ENCODE measurements at regions not wholly inside any gene's neighbourhood (a gene's known extent, or its start where the extent isn't known, plus 50 kb on each side); places are given as distances from the start of the nearest gene placed in this dataset.

DNA sequence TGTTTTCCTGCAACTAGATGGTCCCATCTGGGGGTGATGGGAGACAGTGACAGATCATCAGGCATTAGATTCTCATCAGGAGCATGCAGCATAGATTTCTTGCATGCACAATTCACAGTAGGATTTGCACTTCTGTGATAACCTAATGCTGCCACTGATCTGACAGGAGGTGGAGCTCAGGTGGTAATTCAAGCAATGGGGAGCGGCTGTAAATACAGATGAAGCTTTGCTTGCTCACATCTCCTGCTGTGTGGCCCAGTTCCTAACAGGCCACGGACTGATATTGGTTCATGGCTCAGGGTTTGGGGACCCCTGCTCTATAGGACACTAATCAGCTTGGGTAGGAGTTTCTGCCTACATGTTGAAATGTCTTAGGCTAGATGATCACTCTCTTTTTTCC lies 320.0 kb downstream of the PRDM2 start:
- no peak for DNase-seq (ENCODE audit: low read depth, low spot score)
- no peak overlapping the region for H3K27ac ChIP-seq

DNA sequence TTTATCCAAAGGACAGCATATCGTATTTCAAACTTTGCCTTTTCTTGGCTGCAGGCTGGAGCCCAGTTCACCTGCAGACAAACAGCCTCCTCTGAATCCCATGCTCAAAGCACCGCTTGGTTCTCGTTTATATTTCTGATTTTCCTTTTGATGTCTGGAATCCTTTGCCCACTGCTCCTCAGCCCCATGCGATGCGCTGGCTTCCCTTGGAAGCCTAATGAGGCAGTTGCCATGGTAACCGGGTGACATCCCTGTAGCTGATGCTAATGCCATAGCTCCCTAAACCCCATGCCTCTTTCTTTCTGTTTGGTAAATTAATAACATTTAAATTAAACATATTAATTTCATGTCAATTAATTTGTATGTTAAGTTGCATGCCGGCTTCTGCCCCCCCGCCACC lies 327.1 kb downstream of the PRDM2 start:
- H3K27ac ChIP-seq = no peak overlapping the region
- DNase-seq (ENCODE audit: low read depth, low spot score) = no peak

DNA sequence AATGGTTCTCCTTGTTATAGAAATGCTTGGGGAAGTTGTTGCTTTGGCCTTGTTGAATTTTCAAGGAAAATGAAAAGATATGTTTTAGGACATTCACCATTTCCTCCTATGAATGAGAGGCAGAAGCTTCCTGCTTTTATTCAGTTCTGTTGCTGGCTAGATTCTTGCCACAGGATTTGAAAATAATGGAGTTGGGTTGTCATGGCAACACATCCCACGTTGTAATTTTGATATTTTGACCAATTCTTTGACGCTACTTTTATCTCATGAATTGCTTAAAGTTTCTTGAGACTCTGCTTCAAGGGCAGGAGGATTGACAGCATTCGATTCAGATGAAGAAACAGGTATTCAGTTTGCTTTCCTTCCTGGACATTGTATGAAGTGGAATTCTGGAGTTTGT lies 331.5 kb downstream of the PRDM2 start:
- H3K27ac ChIP-seq = no peak overlapping the region
- no peak for DNase-seq (ENCODE audit: low read depth, low spot score)

DNA sequence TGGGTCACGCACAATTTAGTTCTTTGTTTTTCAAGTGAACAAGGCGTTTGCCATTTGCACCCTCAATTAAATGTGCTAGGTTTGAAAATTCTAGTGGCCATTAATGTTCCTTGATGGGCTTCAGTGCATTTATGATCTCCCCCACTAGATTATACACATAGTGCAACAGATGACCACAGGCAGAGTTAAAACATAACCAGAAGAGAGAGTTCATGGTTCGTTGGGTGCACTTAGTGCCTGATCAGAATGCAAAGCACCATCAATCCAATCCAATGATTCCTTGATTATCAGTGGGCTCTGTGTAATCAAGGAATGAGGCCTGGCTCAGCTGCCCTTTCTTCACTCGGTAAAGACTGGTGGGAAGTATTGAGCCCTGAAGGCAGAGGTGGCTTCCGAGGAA lies 334.5 kb downstream of the PRDM2 start:
- no peak overlapping the region for H3K27ac ChIP-seq
- no peak for DNase-seq (ENCODE audit: low read depth, low spot score)

DNA sequence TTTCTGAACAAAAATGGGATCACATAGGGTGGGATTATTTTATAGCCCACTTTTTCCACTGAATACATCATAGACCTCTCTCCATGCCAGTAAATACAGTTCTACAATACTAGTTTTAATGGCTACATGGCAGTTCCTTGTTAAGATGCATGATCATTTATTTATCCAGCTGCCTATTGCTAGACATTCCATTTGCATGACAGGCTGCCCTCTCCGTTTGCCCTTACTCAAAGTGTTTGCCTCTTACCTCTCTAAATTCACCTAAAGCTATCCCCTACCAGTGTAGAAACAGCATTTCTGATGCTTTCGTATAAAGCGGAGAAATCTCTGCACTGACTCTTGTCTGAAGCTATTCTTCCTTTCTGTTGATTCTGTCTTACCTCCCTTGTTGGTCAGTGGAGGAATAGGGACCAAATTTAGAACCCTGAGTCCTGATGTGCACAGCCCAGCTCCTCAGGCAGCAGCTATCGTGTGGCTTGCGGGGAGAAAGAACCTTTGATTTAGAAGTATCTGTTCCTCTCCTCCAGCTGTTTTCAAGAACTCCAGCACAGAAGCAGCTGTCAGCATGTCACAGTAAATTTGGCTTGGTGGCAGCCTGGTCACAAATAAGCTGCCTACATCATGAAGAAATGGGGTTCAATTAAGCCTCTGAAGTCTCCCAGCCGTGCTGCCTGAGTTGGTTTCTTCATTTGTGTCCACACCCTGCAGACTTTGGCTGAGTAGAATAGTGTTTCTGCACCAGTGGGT lies 337.3 kb downstream of the PRDM2 start:
- no peak overlapping the region for H3K27ac ChIP-seq
- DNase-seq (ENCODE audit: low read depth, low spot score) = no peak

DNA sequence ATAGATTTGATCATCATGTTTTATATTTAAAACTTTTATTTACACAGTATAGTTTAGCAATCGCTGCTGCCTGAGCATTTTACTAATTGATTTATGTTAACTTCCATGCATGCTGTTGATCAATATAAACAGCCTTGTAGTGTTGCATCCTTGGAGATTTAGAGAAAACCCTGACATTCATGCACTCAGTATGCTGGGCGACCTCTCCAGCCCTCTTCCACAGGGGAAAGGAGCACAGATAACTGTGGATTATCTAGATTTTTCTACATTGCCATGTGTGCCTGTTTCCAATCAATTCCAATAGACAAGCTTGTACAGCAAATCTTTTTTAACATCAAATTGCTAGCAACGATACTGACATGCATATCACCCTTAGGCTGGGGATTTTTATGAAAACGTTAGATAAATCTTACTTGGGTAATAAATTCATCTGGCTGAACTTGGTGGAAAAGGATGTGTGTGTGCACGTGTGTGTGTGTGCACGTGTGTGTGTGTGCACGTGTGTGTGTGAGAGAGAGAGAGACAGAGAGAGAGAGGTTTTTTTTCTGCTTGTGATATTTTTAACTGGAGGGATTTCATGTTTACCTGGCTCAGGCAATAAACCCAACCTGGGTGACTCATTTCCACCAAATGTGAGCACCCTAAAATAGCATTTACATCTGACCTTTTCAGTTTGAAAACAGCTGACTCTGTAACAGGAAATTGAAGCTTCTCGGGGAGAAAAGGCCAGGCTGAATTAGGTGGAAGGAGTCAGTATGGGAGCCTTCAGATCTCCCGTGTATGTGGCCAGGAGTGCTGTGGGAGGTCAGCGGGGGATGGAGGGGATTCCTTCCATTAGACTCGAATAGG lies 339.8 kb downstream of the PRDM2 start:
- peak; percentile 12 for DNase-seq (ENCODE audit: low read depth, low spot score)

DNA sequence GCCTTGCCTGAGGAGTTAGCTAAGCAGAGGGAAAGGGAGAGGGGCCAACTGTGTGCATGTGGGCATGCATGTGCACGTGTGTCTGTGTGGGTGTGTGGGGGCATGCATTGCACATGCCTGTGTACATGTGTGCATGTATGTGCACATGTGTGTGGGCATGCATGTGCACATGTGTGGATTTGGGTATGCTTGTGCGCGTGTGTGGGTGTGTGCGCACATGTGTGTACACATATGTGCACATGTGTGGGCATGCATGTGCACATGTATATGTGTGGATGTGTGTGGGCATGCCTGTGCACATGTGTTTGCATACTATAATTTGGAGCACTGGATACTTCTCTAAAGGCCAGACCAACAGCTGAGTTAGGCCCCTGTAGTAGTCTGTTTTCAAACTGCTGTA lies 350.0 kb downstream of the PRDM2 start:
- H3K27ac ChIP-seq = no peak overlapping the region
- DNase-seq (ENCODE audit: low read depth, low spot score) = no peak

More for the DNA sequence above, 339.8 kb downstream of the PRDM2 start:
- H3K27ac ChIP-seq = no peak overlapping the region

DNA sequence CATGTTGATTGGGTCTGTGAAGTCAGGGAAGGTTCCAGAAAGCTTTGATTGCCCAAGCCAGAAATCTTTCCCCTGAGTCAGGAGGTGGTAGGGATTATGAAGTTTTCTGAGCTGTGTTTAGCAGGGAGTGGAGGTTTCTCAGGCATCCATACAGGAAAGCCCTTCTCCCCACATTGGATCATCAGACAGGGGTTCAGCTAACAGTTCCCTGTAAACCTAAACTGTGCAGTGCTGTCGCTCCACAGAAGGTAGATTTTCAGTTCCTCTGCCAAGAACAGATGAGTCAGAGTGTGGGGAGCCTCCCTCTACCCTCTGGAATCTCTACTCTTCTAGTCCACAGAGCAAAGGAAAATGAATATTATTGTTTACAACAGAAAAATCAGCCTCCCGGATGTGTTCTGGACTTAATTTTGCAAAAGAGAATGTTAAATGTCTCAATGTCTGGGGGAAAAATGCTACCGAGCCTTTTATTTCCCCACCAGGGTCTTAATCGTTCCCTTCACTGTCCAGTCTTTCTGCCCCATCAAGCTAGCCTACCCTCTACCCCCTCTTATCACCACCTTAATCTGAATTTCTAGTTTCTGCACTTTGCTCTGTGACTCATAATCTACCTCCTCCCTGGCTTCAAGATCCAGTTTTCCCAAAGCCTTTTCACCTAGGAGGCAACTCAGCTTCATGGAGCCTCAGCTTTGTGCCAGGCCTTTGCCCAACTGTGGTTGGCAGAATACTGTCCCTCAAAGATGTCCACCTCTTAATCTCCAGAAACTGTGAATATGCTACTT lies 355.6 kb downstream of the PRDM2 start:
- H3K27ac ChIP-seq = peak overlapping the region; percentile 34
- peak; percentile 45 for DNase-seq (ENCODE audit: low read depth, low spot score)

DNA sequence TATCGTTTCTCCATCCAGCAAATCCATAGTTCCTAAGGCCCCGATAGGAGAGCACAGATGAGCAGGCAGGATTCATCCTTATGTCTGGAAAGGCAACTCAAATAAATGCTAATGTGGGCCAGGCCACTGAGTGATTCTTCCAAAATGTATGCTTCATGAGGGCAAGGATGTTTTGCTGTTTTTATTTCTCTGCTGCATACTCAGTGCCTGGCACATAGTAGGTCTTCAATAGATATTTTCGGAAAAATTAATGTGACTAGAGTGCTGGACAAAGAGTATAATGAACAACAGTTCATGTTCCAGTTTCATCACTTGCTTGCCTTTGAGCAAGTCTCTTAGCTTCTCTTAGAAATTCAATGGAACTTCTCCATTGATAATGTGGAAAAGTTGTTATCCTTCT lies 357.7 kb downstream of the PRDM2 start:
- no peak for DNase-seq (ENCODE audit: low read depth, low spot score)
- no peak overlapping the region for H3K27ac ChIP-seq

DNA sequence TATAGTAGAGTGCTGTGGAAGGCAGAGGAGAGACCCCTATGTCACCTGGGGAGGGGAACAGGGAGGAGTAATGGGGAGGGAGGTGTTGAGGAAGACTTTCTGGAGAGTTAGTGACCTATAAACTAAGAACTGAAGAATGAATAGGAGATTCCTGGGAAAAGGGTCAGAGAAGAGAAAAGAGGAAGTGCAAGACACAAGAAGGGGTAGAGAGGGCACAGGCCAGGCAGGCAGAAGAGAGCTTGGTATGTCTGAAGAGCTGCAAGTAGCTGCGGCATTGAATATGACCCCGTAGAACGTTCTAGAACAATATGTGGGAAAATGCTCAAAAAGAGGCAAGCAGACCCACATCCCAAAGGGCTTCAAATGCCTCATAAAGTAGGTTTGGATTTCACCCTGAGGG lies 361.2 kb downstream of the PRDM2 start:
- DNase-seq (ENCODE audit: low read depth, low spot score) = no peak
- no peak overlapping the region for H3K27ac ChIP-seq

DNA sequence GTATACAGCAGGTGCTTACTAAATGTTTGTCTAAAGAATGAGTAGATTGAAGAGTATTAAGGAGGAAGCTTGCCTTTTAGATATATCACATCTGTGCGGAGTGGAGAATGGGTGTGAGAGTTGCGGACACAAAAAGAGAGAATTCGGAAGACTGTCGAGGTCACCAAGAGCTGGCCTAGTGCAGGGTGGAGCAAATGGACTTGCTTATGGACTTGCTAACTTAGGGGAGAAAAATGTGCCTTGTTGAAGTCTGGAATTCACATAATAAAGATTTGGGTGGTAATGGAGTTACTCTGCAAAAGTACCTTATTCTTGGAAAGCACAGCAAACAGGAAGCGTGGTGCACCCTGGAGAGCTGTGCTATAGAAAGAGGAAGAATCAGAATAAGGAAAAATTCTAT lies 361.7 kb downstream of the PRDM2 start:
- no peak overlapping the region for H3K27ac ChIP-seq
- DNase-seq (ENCODE audit: low read depth, low spot score) = no peak

DNA sequence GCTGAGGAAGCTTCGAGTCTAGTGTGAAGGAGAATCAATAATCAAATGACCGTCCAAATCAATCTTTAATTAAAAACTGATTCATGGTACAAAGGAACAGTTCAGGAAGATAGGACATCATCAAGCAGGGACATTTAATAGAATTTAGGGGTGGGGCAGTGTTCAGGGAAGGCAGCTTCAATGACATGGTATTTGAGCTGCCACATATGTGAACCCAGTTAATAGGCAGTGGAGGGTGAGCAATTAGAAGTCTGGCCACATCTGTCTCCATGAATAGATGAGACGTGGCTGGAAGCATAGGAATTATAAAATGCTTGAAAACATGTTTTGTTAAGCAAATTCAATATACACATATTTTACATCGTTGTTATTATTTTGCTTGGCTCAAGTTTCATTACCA lies 362.7 kb downstream of the PRDM2 start:
- H3K27ac ChIP-seq = no peak overlapping the region
- no peak for DNase-seq (ENCODE audit: low read depth, low spot score)

DNA sequence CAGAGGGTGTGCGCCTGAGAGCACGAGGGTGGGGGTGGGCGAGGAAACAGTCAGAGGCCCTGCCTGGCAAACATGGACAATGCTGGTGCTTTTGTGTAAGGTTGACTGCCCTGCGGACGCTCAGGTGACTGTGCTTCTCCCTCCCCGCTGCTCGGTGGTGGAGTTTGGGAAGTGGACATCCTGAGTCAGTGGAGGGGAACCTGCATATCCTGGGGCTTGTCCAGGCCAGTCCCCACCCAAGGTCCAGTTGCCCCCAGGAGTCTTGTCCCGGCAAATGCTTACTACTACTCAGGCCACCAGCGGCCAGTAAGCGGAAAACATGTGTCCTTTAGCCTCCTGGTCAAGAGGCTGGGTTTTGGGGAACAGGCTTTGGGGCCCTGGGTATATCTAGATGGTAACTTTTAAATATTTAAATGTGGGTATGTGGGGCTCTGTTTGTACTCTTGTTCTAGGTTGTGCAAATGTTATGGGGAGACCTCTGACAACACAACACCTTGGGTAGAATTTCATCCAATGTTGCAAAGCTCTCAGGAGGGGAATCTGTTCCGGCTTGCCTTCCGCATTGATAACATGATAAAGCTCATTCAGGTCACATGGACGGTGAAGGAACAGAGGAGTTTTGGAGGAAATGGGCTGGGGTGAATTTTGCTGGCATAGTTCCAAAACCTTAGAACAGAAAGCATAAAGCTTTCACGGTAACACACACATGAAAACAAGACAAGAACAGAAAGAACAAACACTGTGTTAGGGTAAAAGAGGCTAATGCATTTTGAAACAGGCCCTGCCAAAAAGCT lies 364.9 kb downstream of the PRDM2 start:
- no peak overlapping the region for H3K27ac ChIP-seq

DNA sequence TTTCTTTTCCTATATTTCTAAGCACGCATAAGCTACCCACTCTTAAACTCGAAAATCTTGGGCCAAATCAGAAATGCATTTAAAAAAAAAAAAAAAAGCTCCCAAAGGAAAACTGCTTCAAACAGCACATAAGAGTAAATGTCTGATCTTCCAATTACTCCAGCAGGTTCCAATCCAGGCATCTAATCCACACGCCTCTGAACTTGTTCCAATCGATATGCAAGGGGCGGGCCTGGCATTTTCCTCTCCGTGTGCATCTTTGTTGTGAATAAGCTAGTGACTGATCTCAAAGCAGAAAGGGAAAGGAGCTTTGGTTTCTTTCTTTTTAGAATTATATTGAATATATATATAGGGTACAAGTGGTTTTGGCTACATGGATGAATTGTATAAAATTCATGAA lies 365.5 kb downstream of the PRDM2 start:
- no peak for DNase-seq (ENCODE audit: low read depth, low spot score)
- no peak overlapping the region for H3K27ac ChIP-seq

More for the DNA sequence above, 364.9 kb downstream of the PRDM2 start:
- no peak for DNase-seq (ENCODE audit: low read depth, low spot score)

DNA sequence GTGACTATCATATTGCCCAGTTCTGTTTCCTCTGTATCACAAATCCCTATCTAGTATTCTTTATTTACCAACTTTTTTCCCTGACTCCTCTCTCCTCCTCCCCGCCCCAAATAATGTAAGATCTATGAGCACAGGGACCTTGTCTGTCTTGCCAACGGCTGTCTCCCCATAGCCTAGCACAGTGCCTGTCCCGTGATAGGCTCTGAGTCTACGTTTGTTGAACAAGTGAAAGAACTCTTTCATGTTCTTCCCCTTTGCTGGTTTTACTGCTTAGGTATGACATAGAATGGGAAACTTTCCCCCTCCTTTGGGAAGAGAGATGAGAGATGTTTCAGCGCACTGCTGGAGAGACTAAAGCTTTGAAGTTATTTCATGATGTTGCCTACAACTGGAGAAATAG lies 367.0 kb downstream of the PRDM2 start:
- H3K27ac ChIP-seq = no peak overlapping the region
- DNase-seq (ENCODE audit: low read depth, low spot score) = no peak

DNA sequence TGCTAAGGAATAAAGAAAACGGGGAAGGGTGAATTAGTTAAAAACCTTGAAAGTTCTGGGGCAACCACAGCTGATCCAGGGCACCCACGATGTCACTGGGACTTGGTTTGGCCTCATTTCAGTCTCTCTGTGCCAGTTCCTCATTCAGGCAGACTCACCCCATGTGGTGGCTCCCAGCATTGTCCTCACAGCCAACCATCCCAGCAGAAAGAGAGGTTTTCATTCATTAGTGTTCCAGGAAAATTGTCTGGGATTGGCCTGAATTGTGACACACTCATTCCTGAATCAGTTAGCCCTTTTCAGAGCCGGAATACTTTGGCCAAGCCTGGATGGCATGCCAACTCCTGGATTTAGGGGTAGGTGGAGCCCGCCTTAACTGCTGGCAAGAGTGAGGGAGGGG lies 367.7 kb downstream of the PRDM2 start:
- H3K27ac ChIP-seq = no peak overlapping the region
- DNase-seq (ENCODE audit: low read depth, low spot score) = no peak

DNA sequence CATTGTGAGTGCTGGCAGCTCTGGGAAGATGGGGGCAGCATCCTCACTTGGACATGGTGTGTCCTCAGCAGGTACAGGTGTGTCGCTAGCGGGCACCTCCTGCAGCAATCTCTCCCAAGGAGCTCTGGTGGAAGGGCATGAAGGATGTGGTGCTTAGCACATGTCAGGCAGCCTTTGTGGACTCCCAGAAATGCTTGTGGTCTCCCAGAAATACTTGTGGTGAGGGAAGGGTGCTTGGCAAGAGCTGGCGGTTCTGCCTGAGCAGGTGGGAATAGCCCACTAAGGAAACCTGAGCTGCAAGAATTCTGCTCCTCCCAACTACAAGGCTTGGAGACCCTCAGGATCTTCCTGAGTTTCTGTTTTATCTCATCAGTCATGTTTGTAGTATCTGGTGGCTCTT lies 371.6 kb downstream of the PRDM2 start:
- no peak for DNase-seq (ENCODE audit: low read depth, low spot score)

DNA sequence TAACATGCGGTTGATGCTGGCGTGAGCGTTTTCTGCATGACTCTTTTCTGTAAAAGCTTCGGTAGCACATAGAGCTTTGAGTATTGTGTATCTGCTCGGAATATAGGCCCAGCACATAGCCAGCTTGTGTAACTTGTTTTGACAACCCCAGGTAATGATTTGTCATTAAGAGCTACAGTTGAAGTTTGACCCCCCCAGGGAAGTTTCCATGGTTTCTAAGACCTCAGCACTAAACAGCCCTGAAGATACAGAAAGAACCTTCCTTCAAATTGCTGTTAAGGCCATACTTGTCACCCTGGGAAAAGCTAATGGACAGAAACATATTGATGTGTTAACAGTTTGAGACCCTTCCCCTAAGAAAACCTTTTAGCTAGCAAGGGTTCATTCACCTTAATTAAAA lies 380.7 kb downstream of the PRDM2 start:
- no peak for DNase-seq (ENCODE audit: low read depth, low spot score)
- H3K27ac ChIP-seq = no peak overlapping the region

More for the DNA sequence above, 371.6 kb downstream of the PRDM2 start:
- no peak overlapping the region for H3K27ac ChIP-seq

DNA sequence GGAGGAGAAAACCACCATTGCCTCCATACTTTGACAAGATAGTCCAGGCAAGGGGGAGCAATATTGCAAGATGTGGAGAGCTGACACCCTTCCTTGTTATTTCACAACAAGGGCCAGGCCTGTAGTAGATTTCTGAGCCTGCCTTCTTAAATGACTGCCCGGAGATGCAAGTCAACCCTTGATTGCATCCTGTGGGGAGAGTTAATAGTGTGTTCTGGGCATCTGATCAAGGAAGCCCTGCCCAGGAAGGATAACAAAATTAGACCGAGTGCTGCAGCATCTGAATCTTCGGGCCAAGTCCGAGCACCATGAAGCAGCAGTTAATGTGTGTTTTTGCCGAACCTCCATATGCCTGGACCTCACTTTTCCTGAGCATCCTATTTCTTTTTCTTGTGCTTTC lies 382.3 kb downstream of the PRDM2 start:
- H3K27ac ChIP-seq = no peak overlapping the region
- no peak for DNase-seq (ENCODE audit: low read depth, low spot score)

DNA sequence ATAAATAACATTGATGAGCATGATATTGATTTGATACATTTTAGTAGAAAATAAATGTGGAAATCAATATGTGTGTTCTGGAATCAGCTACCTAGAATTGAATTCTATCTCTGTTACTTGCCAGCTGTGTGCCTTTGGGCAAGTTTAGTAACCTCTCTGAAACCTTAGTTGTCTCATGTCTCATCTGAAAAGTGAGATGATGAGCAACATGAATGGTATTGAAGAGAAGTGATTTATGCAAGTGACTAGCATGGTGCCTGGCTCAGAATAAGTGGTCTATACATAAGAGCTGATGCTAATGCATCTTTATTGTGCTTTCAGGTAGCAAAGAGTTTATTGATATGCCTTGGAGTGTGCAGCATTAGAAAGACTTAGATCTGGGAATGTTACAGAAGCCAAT lies 383.3 kb downstream of the PRDM2 start:
- H3K27ac ChIP-seq = no peak overlapping the region
- DNase-seq (ENCODE audit: low read depth, low spot score) = no peak
